GM21526 (cell line): ENCODE measurements at regions not wholly inside any gene's neighbourhood (a gene's known extent, or its start where the extent isn't known, plus 50 kb on each side); places are given as distances from the start of the nearest gene placed in this dataset.

Experiments
- ATAC-seq: cut with Tn5 transposase; IDR thresholded peaks from one replicate; pipeline ENCODE4 v1.9.1; 2021; ENCODE audit warnings: moderate library complexity; ENCODE audit not compliant: unreplicated experiment, low FRiP score

DNA sequence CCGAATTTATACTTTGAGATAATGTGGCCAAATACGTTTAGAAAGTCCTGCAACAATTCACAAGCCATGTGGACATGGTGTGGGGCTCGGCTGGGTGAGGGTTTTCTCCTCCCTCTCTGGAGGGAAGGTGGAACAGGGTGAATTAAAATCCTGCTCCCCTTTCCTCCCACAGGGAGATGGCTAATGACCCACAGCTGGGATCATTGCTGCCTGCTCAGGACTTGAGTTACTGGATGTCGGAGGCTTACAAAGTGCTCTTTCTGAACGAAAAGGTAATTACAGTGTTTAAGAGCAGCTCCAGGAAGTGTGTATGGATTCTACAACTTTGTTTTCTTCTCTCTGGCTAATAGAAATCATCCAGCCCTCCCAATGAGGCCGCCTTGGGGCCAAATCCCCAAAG, 97.9 kb upstream of the ALKAL2 start:
- ATAC-seq = no peak

DNA sequence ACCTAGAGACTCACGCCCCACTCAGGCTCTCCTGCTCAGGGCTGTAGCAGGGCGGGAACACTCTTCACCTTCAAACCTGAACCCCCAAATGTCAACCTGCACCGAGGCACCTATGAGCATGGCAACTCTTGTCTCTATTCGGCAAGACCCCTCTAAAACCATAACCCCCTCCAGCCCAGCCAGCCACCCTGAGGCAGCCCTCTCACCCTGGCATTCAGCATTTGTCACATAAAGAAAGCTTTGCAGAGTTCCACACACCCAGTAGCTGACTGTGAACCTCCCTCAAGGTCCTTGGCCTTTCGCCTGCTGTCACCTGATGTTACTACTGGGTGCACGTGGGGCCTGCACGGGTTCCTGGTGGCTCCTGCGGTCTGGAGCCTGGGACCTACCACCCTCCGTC, 97.2 kb upstream of the ALKAL2 start:
- ATAC-seq = no peak

DNA sequence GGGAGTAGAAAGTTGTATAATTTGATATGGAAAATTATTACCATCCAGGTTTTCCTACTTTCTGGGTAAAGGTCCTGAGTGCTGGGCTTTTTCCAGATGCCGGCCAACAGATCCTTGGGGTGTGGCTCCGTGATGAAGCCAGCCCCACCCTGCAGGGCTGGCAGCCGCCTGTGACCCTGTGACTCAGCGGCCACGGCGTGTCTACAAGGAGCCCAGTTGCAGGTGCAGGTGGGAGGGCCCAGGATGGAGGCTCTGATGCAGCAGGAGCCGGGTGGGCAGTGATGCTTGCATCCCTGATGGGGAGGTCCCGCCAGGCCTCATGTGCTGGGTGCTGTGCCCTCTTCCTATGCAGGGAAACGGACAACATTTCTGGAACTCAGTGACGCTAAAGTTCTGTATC, 96.0 kb upstream of the ALKAL2 start:
- no peak for ATAC-seq

DNA sequence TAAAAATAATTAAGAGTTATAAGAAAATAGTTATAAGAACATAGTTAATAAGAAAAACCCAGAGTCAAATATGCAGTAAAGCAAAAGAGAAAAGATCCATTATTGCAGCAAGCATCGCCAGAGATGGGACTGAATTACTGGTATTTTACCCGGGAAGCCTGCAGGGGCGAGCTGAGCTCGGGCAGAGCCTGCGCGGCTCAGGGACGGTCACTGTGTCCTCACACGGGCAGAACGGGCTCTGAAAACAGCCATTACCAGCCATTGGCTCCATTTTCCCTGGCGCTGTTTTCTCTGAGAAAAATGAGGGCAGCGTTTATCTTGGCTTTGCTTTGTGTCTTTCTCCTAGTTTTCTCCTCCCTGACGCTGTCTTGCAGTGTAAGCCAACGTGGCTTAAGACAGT, 95.3 kb upstream of the ALKAL2 start:
- no peak for ATAC-seq

DNA sequence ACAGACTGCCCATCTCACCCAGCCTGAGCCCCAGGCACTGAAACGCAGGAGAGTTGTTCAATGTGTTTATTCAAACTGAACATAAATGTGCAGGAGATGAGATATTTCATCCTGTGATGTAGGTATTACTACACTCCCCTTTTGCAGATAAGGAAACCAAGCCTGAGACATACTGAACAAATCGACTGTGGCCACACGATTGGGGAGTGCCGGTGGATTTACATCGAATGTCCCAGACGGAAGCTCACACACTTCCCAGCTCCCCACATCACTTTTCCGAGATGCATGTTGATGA, 94.8 kb upstream of the ALKAL2 start:
- no peak for ATAC-seq

DNA sequence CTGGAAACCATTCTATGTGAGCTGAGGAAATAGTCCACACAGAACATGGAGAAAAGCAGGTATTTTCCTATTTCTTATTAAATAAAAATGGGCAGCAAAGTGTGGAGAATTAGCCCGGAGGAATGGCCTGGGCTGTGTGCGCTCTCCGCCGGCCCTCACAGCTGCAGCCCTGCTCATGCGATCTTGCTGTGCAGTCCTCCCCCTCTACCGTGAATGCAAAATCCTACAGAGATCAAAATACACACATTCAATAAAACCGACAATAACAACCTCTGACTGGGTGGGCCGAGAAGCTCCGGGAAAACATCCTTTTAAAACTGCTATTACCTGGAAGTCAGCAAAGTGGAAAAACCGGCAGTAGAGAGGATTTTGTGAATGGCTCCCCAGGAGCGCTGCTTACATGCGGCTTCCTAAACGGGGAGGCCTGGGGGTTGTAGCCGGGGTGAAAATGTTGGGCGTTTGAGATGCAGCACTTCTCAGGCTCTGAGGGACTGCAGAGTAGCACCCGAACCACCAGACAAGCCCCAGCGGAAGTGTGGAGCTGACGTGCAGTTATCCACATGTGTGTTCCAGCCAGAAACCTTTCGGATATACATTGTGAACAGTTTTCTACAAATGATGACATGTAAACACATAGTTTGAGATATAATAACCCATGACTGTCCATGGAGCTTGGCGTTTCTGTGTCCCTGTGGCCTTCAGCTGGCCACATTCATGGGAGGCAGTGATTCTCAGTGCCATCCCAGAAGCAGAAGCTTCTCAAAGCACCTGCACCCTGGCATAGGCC, 94.2 kb upstream of the ALKAL2 start:
- no peak for ATAC-seq

DNA sequence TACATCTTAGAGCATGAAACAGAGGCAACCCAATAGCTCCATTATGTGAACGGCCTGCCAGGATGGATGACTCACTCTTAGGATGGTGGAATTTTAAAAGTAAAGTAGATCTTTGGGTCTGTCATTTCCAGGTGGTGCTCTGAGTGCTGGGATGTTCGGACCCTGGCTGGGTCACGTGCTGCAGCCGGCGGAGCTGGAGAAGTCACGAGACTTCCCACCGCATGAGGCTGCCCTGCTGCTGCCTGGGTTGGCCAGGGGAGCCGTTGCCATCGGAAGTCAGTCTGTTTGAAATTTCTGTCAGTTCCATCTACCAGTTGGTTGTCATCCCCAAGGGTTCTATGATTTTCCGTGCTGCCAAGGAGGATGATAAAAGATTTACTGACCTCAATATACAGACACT, 93.3 kb upstream of the ALKAL2 start:
- no peak for ATAC-seq

DNA sequence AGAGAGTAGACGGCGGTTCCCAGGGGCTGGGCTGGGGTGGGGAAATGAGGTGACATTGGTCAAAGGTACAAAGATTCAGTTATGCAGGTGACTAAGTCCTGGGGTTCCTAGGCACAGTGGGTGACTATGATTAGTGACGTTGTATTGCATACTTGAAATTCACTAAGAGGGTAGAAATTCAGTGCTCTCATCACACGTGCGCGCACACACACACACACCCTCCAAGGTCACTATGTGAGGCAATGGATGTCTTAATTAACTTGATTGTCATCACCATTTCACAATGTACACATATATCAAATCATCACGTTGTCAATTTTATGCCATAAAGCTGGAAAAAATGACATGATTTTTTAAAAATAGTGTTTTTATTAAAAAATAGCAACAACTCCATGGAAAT, 92.9 kb upstream of the ALKAL2 start:
- no peak for ATAC-seq

DNA sequence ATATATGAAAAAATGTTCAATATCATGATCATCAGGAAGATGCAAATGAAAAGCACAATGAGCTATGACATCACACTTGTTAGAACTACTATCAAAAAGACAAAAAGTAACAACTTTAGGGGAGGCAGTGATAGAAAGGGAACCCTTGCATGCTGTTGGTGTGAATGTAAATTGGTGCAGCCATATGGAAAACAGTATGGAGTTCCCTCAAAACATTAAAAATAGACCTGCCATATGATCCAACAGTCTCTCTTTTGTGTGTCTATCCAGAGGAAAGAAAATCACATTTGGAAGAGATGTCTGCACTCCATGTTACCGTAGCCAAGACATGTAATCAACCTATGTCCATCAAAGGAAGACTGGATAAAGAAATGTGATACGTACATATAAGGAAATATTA, 92.3 kb upstream of the ALKAL2 start:
- ATAC-seq = no peak

DNA sequence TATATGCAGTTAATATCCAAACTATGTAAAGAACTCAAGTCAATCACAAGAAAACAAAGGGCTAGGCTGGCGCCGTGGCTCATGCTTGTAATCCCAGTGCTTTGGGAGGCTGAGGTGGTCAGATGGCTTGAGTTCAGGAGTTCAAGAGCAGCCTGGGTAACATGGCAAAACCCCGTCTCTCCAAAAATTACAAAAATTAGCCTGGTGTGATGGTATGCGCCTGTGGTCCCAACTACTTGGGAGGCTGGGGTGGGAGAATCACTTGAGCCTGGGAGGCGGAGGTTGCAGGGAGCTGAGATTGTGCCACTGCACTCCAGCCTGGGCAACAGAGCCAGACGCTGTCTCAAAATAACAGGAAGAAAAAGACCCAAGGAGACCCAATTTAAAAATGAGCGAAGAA, 91.9 kb upstream of the ALKAL2 start:
- ATAC-seq = no peak

DNA sequence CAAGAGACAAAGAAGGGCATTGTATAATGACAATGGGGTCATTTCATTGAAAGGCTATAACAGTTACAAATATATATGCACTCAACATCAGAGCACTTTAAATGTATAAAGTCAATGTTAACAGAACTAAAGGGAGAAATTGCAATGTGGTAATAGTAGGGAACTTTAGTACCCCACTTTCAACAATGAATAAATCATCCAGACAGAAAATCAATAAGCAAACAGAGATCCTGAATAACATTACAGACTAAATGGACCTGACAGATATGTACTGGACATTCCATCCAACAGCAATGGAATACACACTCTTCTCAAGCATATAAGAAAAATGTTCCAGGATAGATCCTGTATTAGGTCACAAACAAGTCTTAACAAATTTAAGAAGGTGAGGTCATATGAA, 90.5 kb upstream of the ALKAL2 start:
- ATAC-seq = no peak

DNA sequence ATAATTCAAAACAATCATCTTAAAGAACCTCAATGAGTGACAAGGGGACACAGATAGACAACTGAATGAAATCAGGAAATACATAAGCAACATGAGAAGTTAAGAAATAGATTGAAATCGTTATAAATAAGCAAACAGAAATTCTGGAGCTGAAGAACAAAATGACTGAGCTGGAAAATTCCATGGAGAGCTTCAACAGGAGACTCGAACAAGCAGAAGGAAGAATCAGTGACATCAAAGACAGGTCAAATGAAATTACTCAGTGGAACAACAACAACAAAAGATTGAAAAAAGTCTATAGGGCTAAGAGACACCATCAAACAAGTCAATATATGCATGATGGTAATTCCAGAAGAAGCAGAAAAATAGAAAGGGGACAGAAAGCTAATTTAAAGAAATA, 89.5 kb upstream of the ALKAL2 start:
- no peak for ATAC-seq

DNA sequence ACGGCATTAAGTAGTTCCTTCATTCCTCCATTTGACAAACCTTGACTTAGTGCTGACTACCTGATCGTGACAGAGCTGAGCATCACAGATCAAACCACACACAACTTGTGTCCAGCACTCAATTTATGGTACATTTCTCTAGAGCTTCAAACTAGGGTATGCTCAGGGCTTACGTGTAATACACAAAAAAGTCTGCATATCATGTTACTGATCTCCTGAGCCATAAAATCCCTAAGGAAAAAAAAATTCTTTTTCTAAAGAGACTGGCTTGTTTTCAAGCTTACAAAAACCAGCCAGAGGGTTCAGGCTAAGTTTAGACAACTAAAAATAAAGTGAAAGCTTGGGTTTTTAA, 88.0 kb upstream of the ALKAL2 start:
- no peak for ATAC-seq

DNA sequence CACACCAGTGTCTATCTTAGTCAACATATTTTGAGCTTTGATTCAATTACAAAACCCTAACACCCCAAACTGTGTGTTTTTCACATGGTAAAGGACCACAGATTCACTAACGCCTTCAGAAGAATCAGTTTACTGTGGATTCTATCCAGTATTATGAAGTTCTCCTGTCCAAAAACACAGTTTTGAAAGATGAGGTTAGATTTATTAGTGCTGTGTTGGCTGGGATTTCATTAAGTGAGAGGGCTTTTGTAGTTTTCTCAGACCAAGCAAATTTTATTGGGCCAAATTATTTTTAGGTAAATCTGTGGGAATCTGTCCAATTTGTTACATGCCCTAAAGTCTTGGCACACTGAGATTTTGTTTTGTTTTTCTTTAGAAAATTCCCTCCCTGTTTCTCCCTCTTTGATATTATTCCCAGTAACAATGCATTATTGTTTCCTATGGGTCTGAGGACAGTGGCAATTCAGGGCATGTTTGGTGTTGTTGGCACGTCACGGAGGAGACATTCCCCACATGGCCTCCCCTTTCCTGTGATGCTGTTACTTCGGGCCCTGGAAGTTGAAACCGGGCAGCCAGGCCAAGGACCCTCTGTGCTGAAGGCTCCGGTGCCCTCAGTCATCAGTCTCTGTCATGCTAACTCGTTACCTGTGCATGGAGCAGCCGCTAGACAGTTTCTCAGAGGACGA, 87.5 kb upstream of the ALKAL2 start:
- ATAC-seq = no peak

DNA sequence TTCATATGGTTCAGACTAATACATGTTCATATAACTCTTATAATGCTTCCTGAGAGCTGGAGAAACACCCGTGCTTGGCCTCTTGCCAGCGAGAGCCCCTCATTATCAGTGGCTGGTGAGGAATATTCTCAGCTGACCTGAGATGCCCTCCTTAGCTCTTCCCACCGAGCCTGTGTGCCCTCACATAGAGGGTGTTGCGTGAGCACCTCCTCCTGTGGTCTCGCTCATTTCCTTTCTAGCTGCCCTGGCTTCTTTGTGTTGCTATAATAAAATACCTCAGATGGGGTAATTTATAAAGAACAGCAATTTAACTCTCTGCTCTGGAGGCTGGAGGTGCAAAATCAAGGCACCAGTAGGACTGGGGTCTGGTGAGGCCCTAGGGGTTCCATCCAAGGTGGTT, 80.5 kb upstream of the ALKAL2 start:
- no peak for ATAC-seq

DNA sequence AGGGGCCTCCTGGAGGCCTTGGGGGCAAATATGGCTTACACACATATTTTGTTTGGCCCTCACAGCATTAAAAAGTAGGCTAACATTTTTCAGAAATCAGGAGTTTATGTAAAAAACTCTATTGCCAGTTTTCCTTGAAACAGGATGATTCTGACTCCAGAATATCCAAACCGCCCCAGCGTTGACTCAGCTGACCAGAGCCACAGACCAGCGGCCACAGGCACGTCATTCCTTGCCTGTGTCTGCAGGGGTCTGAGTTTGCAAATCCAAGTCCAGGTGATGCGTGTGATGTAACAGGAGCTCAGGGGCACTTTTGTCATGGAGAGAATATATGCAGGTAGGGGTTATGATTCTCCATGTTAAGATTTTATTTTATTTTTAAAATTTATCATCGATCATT, 79.4 kb upstream of the ALKAL2 start:
- ATAC-seq = no peak

DNA sequence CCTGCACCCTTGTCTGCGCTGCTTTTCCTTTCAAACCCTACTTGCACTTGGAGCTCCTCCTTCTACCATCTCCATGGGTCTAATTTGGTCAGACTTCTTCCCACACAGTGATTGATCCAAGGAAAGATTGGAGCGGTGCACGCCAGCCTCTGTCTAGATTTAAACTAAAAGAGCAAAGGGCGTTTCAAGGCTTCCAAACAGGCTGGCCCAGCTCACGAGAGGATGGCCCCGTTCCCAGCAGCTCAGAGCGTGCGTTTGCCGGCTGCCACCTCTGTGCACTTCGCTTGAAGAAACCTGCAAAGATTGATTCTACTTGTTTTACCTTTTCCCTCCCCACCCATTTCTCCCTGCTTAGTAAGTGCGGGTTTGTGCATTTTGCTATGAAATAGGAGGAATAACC, 78.8 kb upstream of the ALKAL2 start:
- no peak for ATAC-seq

DNA sequence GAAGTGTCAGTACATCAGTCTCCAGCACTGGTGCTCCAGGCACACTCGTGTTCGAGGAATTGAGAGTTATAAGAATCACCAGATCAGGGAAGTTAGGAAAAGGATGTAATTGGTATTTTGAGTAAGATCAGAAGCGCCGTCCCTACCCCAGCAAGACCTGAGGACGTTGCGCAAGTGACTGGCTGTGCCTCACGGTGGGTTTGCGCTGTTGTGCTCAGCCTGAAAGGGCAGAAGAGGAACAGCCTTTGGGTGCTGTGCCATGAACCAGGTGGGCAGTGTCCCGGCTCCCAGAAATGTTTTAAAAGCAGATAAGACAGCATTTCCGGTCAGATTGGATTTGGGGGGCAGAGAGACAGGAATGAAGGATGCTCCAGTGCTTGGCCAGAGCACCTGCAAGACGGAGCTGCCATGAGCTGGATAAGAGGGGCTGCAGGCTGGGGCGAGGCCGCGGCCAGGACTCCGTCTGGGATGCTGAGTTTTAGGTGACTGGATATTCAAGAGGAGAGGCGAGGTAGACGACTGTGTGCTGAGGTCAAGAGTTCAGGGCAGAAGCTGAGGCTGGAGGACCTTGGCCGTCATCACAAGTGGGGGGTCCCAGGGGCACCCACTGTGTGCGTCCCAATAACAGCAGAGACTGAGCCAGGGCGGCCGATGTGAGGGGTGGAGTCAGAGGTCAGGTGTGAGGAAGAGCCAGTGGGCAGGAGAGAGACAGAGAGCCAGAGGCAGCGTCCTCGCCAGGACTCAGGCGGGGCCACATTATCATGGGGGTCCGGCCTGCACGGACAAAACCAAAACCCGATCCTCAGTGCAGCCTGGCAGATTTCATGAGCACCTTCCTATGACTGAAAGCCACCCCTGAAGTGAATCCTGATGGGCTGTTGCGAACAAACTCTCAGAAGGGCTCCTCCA, 77.7 kb upstream of the ALKAL2 start:
- no peak for ATAC-seq

DNA sequence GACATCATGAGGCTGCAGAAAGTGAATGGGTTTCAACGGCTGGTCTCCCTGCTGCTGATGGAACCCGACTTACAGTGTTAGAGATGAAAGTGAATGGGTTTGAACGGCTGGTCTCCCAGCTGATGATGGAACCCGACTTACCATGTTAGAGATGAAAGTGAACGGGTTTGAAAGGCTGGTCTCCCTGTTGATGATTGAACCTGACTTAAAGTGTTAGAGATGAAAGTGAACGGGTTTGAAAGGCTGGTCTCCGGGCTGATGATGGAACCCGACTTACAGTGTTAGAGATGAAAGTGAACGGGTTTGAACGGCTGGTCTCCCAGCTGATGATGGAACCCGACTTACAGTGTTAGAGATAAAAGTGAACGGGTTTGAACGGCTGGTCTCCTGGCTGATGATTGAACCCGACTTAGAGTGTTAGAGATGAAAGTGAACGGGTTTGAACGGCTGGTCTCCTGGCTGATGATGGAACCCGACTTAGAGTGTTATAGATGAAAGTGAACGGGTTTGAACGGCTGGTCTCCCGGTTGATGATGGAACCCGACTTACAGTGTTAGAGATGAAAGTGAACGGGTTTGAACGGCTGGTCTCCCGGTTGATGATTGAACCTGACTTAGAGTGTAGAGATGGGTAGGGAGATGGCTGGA, 76.1 kb upstream of the ALKAL2 start:
- no peak for ATAC-seq

DNA sequence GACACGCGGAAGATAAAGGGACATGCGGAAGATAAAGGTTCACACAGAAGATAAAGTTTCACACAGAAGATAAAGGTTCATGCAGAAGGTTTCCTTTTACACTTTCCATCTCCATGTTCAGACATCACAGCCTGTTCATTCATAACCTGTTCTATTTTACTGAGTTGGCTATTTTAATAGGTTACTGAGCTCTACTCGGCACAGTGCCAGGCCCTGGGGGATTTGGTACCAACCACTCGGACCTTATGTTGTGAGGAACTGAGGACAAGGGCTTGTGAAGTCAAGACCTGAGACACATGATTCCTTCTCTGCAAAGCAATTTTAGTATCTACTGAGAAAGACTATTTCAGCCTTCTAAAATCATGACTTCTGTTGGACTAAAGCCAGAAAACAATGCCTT, 75.0 kb upstream of the ALKAL2 start:
- no peak for ATAC-seq

DNA sequence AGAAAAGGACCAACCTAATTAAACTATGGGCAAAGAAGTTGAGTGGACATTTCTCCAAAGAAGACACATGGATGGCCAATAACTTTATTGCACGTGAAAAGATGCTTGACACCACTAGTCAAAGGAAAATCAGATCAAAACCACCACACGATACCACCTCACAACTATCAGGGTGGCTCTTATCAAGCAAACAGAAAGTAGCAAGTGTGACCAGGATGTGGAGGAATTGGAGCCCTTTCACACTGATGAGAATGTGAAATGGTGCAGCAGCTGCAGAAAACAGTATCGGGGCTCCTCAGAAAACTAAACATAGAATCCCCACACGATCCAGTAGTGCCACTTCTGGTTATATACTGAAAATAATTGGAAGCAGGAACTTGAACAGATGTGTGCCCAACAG, 72.2 kb upstream of the ALKAL2 start:
- no peak for ATAC-seq
